T-helper 1 cell treated with Interleukin-12 subunit alpha and Interleukin-12 subunit beta and Interleukin-4 antibody, amounts not matched to agents 30 μg/mL and 1 μg/mL, for 36 hours (primary cell): ENCODE measurements at regions not wholly inside any gene's neighbourhood (a gene's known extent, or its start where the extent isn't known, plus 50 kb on each side); places are given as distances from the start of the nearest gene placed in this dataset.

ENCODE experiments used
- H3K27ac Mint-ChIP-seq: one replicate; pipeline ENCODE4 v1.8.0; 2021; ENCODE audit warnings: mild to moderate bottlenecking, mixed read lengths
- H3K27me3 Mint-ChIP-seq: one replicate; pipeline ENCODE4 v1.8.0; 2021; ENCODE audit warnings: low read depth, mixed read lengths
- H3K36me3 Mint-ChIP-seq: one replicate; pipeline ENCODE4 v1.8.0; 2021; ENCODE audit warnings: low read depth, mixed read lengths
- H3K4me1 Mint-ChIP-seq: one replicate; pipeline ENCODE4 v1.8.0; 2021; ENCODE audit warnings: low read depth, mixed read lengths
- H3K4me3 Mint-ChIP-seq: one replicate; pipeline ENCODE4 v1.8.0; 2021; ENCODE audit warnings: mild to moderate bottlenecking, moderate library complexity, mixed read lengths
- H3K9me3 Mint-ChIP-seq: one replicate; pipeline ENCODE4 v1.8.0; 2021; ENCODE audit warnings: mixed read lengths

DNA sequence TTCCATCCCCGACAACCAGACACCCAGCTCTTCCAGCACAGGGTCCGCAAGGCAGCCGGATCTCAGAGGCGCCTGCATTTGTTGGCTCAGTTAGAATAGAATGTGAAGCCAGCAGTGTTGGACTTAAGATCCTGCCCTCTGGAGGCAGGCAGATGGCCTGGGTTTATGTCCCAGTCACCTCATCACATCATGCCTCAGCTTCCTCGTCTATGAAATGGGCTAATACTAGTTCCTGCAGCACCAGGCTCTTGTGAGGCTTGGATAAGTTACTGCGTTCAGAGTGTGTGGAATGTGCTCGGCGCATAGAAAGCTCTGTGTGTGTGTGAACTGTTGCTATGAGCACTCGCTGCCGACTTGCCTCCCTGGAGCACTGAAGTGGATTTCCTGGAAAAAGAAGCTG lies 202.5 kb upstream of the GPR26 start:
- Mint-ChIP-seq H3K9me3 (no peaks in the 10 kb centered on the region), H3K4me1 (no peaks in the 10 kb centered on the region), H3K27me3 (peaks cover 6% of the 10 kb centered on the region), H3K36me3 (no peaks in the 10 kb centered on the region), H3K27ac (no peak overlapping the region), H3K4me3 (no peak overlapping the region)

DNA sequence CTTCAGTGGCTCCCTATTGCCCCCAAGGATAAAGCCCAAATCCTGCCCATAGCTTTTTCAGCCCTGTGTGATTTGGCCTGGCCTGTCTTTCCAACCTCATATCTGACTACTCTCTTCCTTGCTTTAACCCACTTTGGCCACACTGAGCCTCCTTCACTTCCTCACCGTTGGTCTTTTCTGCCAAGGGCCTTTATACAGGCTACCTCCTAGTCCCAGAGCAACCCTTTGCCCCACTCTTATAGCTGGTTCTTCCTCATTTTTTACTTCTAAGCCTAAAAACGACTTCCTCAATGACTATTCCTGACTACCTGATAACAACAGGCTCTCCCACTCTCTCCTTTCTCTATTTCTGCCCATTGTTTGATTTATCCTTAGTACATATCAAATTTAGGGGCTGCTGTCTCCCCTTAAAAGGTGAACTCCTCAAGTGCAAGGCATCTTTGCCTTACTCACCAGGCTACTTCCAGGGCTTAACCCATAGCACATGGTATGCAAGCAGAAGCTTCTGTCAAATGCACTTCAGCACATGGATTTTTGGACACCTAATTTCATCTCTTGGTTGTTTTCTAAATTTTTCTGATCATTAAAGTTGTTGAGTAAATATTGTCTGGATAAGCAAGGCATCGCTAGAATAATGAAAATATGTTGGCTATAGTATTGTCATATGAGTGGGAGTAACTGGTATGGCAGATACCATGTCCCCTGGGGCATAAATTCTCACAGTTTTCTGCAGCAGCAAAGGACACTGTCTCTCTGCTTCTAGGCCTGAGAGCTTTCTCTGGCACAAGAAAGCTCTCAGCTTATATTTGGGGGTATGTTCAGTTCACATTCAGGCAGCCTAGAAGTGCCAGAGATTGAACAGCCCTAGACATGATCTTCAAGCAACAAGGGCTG lies 201.5 kb upstream of the GPR26 start:
- H3K9me3 Mint-ChIP-seq: no peaks in the 10 kb centered on the region
- H3K27ac Mint-ChIP-seq: no peak overlapping the region
- peaks cover 6% of the 10 kb centered on the region for H3K27me3 Mint-ChIP-seq
- H3K4me3 Mint-ChIP-seq: no peak overlapping the region
- no peaks in the 10 kb centered on the region for H3K36me3 Mint-ChIP-seq
- H3K4me1 Mint-ChIP-seq: no peaks in the 10 kb centered on the region

DNA sequence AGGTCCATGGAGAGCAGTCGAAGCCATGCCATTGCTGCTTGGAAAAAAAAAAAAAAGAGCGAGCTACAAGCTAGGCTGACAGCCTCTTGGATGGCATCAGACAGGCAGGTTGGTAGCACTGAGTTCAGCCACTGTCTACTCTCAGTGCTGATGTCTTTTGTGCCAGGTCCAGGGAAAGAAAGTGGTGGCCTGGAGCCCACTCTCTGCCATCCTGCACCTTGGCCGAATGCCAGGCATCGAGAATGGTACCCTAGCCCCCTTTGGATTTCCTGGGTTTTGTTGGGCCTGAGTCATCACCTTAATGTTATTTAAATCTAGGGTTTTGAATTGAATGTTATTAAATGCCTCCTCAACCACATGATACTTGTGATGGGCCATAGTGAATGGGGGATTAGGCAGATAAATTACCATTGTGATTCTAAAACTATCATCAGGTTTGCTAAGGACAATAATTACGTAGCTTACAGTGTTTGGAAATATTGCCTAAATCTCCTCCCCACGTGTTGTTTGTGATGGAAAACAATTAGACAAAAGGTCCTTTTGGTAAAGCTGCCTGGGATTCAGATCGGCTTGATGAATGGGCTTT lies 195.7 kb upstream of the GPR26 start:
- Mint-ChIP-seq H3K27ac (no peak overlapping the region), H3K4me3 (no peak overlapping the region), H3K4me1 (no peaks in the 10 kb centered on the region), H3K36me3 (no peaks in the 10 kb centered on the region), H3K27me3 (no peaks in the 10 kb centered on the region), H3K9me3 (no peaks in the 10 kb centered on the region)

DNA sequence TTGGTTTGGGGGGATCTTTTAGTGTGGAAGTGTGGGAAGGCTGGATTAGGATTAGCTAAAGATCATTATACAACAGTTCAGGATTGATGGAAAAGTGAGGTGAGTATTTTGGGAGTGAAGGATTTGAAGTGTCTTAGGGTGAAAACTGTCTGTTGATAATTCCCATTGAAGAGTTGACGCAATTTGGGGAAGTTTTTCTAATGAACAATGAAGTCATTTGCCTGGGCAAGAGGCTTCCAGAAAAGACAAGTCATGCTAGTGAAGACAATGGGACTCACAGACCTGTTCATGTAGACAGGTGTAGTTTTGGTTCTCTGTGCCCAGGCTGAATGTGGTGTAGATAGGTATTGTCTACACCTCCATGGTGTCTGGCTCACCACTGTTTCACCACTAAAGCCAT lies 194.3 kb upstream of the GPR26 start:
- Mint-ChIP-seq H3K27ac (no peak overlapping the region), H3K4me1 (no peaks in the 10 kb centered on the region), H3K9me3 (no peaks in the 10 kb centered on the region), H3K27me3 (no peaks in the 10 kb centered on the region), H3K36me3 (no peaks in the 10 kb centered on the region), H3K4me3 (no peak overlapping the region)

DNA sequence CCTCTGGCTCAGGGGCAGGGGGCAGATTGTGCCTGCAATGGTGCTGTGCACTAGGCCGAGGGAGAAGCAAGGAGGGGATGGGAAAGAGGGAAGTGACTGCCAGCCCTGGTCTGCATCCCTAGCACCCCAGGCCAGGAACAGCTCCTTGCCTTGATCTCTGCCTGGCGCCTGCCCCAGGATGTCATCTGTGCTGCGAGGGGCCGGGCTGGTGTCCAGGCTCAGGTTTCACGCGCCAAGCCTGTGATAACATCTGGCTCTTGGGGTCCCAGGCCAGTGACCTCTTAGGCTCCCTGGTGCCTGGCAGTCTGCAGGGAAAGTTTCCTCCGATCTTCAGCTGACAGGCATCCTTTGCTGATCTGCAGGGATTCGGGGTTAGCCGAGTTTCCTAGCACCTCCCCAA lies 193.5 kb upstream of the GPR26 start:
- H3K4me1 Mint-ChIP-seq: no peaks in the 10 kb centered on the region
- no peak overlapping the region for H3K4me3 Mint-ChIP-seq
- H3K36me3 Mint-ChIP-seq: no peaks in the 10 kb centered on the region
- no peak overlapping the region for H3K27ac Mint-ChIP-seq
- no peaks in the 10 kb centered on the region for H3K9me3 Mint-ChIP-seq
- H3K27me3 Mint-ChIP-seq: no peaks in the 10 kb centered on the region

DNA sequence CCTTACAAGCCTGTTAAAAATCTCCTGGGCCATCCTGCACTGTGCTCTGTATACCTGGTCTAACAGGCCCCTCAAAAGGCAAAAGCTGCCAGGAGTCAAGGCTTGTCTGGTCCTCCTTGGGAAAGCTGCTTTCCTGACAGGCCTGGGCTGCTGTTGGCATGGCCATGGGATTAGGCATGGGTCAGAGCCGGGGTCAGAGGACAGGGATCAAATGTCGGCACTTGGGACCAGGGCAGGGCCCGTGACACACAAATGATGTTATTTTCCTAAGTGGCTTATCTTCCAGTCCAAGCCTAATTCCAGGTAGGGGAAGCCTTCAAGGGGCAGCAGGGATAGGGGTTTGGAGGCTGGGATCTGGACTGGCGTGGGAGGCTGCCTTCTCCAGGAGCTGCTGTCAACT lies 191.5 kb upstream of the GPR26 start:
- H3K4me3 Mint-ChIP-seq: no peak overlapping the region
- no peaks in the 10 kb centered on the region for H3K4me1 Mint-ChIP-seq
- no peaks in the 10 kb centered on the region for H3K36me3 Mint-ChIP-seq
- no peaks in the 10 kb centered on the region for H3K9me3 Mint-ChIP-seq
- no peak overlapping the region for H3K27ac Mint-ChIP-seq
- H3K27me3 Mint-ChIP-seq: no peaks in the 10 kb centered on the region

DNA sequence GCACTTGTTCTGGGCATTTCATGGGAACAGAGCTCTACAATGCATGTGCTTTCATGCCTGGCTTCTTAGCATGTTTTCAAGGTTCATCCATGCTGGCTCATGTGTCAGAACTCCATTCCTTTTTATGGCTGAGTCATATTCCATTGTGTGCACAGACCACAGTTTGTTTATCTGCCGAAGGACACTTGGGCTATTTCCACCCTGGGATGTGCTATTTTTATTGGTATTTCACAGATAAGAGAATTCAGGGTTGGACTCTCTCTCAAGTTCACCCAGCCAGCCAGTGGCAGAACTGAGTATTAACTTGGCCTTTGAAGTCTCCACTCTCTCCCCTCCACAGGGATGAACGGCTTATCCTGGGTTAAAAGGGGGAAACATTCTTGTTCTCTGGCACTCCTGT lies 190.7 kb upstream of the GPR26 start:
- Mint-ChIP-seq H3K36me3 (no peaks in the 10 kb centered on the region), H3K27me3 (no peaks in the 10 kb centered on the region), H3K4me3 (no peak overlapping the region), H3K9me3 (no peaks in the 10 kb centered on the region), H3K27ac (no peak overlapping the region), H3K4me1 (no peaks in the 10 kb centered on the region)

DNA sequence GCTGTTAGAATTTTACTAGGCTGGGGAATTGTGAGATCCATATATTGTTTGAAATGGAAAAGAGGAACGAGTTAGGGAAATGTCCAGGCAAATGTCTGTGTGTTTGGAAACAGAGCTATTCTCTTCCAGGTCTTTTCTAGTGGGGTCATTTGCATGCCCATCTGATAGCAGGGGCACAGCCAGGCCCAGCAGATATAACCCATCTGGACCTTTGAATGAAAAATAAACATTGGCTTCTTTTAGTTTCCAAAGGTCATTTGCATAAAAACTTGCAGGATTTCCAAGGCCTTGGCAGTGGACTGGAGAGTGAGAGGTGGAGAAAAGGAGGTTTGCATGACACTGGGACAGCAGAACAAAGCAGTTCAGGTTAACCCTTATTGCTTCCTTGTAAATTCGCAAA lies 188.0 kb upstream of the GPR26 start:
- H3K4me3 Mint-ChIP-seq: no peak overlapping the region
- H3K36me3 Mint-ChIP-seq: no peaks in the 10 kb centered on the region
- H3K9me3 Mint-ChIP-seq: no peaks in the 10 kb centered on the region
- no peak overlapping the region for H3K27ac Mint-ChIP-seq
- no peaks in the 10 kb centered on the region for H3K27me3 Mint-ChIP-seq
- H3K4me1 Mint-ChIP-seq: no peaks in the 10 kb centered on the region

DNA sequence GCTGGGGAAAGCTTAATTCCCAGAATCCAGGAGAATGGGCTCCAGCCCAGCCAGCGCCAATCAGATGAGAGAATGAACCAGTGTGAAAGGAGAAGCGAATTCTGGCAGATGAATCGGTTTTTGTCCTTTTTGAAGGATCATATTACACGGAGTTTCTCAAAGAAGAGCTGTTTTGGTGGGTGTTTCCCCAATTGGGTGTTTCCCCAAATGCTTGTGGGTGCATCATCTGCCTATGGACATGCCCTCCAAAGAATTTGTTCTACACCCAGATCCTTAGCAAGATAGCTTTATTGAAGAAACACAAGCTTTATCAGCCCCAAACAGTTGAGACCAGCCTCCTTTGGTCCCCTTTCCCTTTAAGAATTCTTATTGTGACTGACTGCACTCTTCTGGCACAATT lies 186.5 kb upstream of the GPR26 start:
- Mint-ChIP-seq H3K27ac (no peak overlapping the region), H3K4me1 (no peaks in the 10 kb centered on the region), H3K36me3 (no peaks in the 10 kb centered on the region), H3K9me3 (no peaks in the 10 kb centered on the region), H3K27me3 (no peaks in the 10 kb centered on the region), H3K4me3 (no peak overlapping the region)

DNA sequence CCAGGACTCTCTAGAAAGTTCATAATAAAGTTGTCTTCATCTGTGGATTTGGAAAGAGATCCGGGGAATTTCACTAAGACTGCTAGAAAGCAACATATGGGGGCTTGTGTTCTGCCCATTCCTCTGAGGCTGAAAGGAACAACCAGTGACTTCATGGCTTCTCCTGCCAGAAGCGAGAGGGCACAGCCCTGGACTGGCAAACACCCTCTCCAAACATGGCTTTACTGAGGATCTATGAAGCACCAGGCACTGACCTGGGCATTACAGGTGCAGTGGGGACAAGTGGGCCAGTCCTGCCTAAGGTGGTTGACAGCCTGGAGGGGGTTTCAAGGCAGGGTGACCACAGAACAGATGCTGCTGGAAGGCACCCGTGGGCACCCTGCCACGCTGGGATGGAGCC lies 185.8 kb upstream of the GPR26 start:
- H3K36me3 Mint-ChIP-seq: no peaks in the 10 kb centered on the region
- H3K9me3 Mint-ChIP-seq: no peaks in the 10 kb centered on the region
- H3K27ac Mint-ChIP-seq: no peak overlapping the region
- H3K27me3 Mint-ChIP-seq: no peaks in the 10 kb centered on the region
- no peaks in the 10 kb centered on the region for H3K4me1 Mint-ChIP-seq
- H3K4me3 Mint-ChIP-seq: no peak overlapping the region

DNA sequence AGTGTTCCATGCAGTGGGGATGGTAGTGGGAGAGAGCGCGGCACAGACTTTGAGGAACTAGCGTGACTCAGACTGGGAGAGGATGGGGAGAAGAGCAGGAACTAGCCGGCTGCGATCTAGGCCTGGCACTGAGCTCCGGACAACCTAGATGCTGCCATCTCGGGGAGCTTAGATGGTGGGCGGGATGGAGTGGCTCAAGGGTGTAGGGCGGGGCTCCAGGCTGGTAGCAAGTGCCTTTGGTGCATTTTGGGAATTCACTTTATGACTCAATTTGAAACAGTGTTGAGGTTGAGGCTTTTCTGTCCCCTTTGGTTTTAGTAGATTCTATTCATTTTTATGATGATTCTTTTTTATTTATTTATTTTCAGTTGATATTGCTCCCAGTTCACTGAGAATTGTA lies 185.3 kb upstream of the GPR26 start:
- no peaks in the 10 kb centered on the region for H3K9me3 Mint-ChIP-seq
- no peaks in the 10 kb centered on the region for H3K36me3 Mint-ChIP-seq
- no peak overlapping the region for H3K4me3 Mint-ChIP-seq
- no peaks in the 10 kb centered on the region for H3K27me3 Mint-ChIP-seq
- H3K27ac Mint-ChIP-seq: no peak overlapping the region
- no peaks in the 10 kb centered on the region for H3K4me1 Mint-ChIP-seq

DNA sequence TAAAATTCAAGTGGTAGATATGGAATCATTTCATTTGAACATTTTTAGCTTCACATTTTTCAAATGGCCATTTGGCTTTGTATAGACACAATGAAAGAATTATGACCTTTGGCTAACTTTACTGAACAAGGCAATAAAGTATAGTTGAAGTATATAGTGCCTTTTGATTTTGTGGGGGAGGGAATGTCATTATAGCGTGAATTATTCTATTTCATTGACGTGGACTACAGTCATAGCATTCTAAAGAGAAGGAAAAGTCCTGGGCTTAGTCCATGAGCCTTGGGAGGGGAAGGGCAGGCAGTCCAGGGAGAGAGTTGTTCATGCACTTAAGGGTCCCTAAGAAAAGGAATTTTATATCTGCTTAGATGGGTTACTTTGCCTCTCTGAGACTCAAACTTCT lies 181.4 kb upstream of the GPR26 start:
- Mint-ChIP-seq H3K9me3 (no peaks in the 10 kb centered on the region), H3K4me1 (no peaks in the 10 kb centered on the region), H3K4me3 (no peak overlapping the region), H3K36me3 (no peaks in the 10 kb centered on the region), H3K27me3 (no peaks in the 10 kb centered on the region), H3K27ac (no peak overlapping the region)

DNA sequence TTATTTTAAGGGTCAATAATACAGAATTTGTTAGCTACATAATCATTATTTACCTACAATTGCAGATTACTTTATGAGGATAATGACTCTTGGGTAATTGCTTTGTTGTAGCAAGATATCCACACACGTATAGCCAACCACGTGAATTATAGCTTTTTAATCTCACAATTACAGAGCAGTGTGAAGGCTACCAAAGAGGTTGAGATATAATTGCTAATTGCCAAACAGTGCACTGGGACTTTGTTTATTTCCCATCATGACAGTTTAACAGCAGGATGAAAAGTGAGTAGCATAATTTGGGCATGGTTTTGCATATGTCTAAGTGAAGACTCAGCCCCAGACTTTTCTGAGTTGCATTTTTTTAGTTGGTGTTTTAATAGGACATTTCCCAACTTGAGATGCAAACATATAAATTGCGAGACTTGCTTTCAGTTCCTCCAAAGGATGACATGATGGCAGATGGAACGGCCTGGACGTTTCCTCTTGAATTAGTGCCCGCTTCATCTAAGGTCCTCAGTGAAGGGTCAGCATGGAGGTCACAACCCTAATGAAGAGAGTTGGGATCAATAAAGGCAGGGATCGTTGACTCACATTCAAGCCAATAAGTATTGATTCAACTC lies 180.7 kb upstream of the GPR26 start:
- Mint-ChIP-seq H3K4me1 (no peaks in the 10 kb centered on the region), H3K9me3 (no peaks in the 10 kb centered on the region), H3K27me3 (no peaks in the 10 kb centered on the region), H3K4me3 (no peak overlapping the region), H3K36me3 (no peaks in the 10 kb centered on the region), H3K27ac (no peak overlapping the region)

DNA sequence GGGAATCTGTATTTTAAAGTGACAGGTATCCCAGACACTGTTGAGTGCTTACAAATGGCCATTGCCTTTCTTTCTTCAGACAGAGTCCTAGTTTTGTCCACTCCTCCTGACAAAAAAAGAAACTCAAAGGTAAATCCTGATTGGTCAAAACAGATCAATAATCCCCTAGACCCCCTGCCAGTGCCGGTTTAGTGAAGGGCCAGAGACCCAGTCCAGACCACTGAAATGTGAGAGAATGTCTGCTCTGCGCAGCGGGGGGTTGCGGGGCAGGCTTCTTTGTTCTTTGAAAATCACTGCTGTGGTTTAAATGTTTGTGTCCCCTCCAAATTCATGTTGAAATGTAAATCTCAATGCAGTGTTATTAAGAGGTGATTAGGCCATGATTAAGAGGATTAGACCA lies 177.7 kb upstream of the GPR26 start:
- Mint-ChIP-seq H3K36me3 (no peaks in the 10 kb centered on the region), H3K4me1 (no peaks in the 10 kb centered on the region), H3K4me3 (no peak overlapping the region), H3K9me3 (no peaks in the 10 kb centered on the region), H3K27me3 (peaks cover 4% of the 10 kb centered on the region), H3K27ac (no peak overlapping the region)

DNA sequence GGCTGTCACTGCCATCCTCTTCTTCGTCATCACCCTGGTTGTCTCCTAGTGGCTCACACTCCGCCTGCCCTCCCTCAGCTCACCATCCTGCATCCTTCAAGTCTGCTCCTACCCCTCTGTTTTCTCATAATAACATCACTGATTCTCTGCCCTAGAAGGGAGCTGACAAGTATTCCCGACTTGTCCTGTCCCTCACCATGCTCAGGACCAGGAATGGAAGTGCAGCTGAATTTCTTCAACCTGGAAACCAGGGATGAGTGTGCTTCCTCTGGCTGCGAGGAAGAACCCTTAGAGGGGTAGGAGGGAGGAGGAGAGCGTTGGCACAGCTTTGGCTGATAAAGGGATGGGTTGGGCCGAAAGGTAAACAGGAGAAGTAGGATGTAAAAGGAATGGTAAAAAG lies 174.8 kb upstream of the GPR26 start:
- Mint-ChIP-seq H3K9me3 (no peaks in the 10 kb centered on the region), H3K4me1 (no peaks in the 10 kb centered on the region), H3K27ac (no peak overlapping the region), H3K27me3 (peaks cover 4% of the 10 kb centered on the region), H3K4me3 (no peak overlapping the region), H3K36me3 (no peaks in the 10 kb centered on the region)
